ENCODE measurements at regions not wholly inside any gene's neighbourhood (a gene's known extent, or its start where the extent isn't known, plus 50 kb on each side); places are given as distances from the start of the nearest gene placed in this dataset.
A peak's percentile ranks its signal among the peaks of the same experiment; 100 is the strongest.

GRCh38 chr3:35849496-35849895, 210.2 kb downstream of the ARPP21 start:
- Histone ChIP-seq H3K27me3 (ENCODE audit: insufficient read depth, low read length, poor library complexity, severe bottlenecking) (no peaks in the 10 kb centered on the region), H3K4me2 (ENCODE audit: low read depth, low read length, poor library complexity, severe bottlenecking) (no peak overlapping the region)
- TF ChIP-seq, protein P1, sequence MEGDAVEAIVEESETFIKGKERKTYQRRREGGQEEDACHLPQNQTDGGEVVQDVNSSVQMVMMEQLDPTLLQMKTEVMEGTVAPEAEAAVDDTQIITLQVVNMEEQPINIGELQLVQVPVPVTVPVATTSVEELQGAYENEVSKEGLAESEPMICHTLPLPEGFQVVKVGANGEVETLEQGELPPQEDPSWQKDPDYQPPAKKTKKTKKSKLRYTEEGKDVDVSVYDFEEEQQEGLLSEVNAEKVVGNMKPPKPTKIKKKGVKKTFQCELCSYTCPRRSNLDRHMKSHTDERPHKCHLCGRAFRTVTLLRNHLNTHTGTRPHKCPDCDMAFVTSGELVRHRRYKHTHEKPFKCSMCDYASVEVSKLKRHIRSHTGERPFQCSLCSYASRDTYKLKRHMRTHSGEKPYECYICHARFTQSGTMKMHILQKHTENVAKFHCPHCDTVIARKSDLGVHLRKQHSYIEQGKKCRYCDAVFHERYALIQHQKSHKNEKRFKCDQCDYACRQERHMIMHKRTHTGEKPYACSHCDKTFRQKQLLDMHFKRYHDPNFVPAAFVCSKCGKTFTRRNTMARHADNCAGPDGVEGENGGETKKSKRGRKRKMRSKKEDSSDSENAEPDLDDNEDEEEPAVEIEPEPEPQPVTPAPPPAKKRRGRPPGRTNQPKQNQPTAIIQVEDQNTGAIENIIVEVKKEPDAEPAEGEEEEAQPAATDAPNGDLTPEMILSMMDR (conservative IDR thresholded peaks at IDR 0.05; ENCODE audit: low read length), result no peak
- TF ChIP-seq EZH2phosphoT487 (IDR thresholded peaks at IDR 0.05; ENCODE audit: borderline replicate concordance), result no peak

DNA sequence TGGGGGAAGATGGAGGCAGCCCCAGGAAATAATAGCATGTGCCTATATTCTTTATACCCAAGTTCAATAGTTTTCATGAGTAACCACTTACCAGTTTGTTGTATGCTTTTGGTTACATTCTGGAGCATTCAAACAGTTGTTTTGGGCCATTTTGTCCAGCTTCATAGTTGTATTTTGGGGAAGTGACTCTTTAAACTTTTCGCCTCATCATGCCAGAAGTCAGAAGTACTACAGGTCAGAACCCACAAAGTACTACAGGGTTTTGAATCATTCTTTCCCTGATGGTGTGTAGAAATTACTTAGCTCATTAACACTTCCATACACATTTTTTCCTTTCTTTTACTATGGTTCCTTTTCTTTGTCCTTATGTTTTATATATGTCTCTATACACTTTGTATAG, 210.6 kb downstream of the ARPP21 start:
- Histone ChIP-seq H3K4me3 (ENCODE audit: low read length, poor library complexity, severe bottlenecking) (no peak overlapping the region), H3K79me2 (ENCODE audit: insufficient read depth, low read length) (no peaks in the 10 kb centered on the region), H3K4me1 (ENCODE audit: insufficient read depth, low read length, poor library complexity, severe bottlenecking) (no peaks in the 10 kb centered on the region), H3F3A (ENCODE audit: low read depth) (no peaks in the 10 kb centered on the region), H3K9ac (ENCODE audit: low read depth, low read length, poor library complexity, severe bottlenecking) (no peak overlapping the region), H3K4me2 (ENCODE audit: low read depth, low read length, poor library complexity, severe bottlenecking) (no peak overlapping the region), H2AFZ (ENCODE audit: low read length) (peak overlapping the region; percentile 43; the same call in 1 of the 2 replicates), H3K9me2 (replicated peaks; ENCODE audit: low read depth, low read length) (no peaks in the 10 kb centered on the region), H3K9me3 (ENCODE audit: insufficient read depth, low read depth, low read length) (no peaks in the 10 kb centered on the region), H3K36me3 (ENCODE audit: insufficient read depth, low read length) (no peaks in the 10 kb centered on the region), H4K20me1 (ENCODE audit: insufficient read depth, low read length, poor library complexity, severe bottlenecking) (no peaks in the 10 kb centered on the region), H3K27me3 (ENCODE audit: insufficient read depth, low read length, poor library complexity, severe bottlenecking) (no peaks in the 10 kb centered on the region)
- no peak for TF ChIP-seq EZH2phosphoT487 (IDR thresholded peaks at IDR 0.05; ENCODE audit: borderline replicate concordance)
- TF ChIP-seq, protein P1 (conservative IDR thresholded peaks at IDR 0.05; ENCODE audit: low read length), result no peak

More at GRCh38 chr3:35849496-35849895, 210.2 kb downstream of the ARPP21 start:
- Histone ChIP-seq H2AFZ (ENCODE audit: low read length) (peak overlapping the region; percentile 43; the same call in 1 of the 2 replicates), H3K4me1 (ENCODE audit: insufficient read depth, low read length, poor library complexity, severe bottlenecking) (no peaks in the 10 kb centered on the region), H3K9ac (ENCODE audit: low read depth, low read length, poor library complexity, severe bottlenecking) (no peak overlapping the region), H4K20me1 (ENCODE audit: insufficient read depth, low read length, poor library complexity, severe bottlenecking) (no peaks in the 10 kb centered on the region), H3K79me2 (ENCODE audit: insufficient read depth, low read length) (no peaks in the 10 kb centered on the region), H3F3A (ENCODE audit: low read depth) (no peaks in the 10 kb centered on the region), H3K9me3 (ENCODE audit: insufficient read depth, low read depth, low read length) (no peaks in the 10 kb centered on the region), H3K9me2 (replicated peaks; ENCODE audit: low read depth, low read length) (no peaks in the 10 kb centered on the region), H3K4me3 (ENCODE audit: low read length, poor library complexity, severe bottlenecking) (no peak overlapping the region), H3K36me3 (ENCODE audit: insufficient read depth, low read length) (no peaks in the 10 kb centered on the region)

- H2AFZ ChIP-seq (ENCODE audit: low read length), result peak overlapping the region; percentile 18; the same call in 1 of the 2 replicates
- no peak overlapping the region for H3K4me3 ChIP-seq (ENCODE audit: low read length, poor library complexity, severe bottlenecking)
- H3K4me2 ChIP-seq (ENCODE audit: low read depth, low read length, poor library complexity, severe bottlenecking), result no peak overlapping the region
- H3K9me2 ChIP-seq (replicated peaks; ENCODE audit: low read depth, low read length), result no peaks in the 10 kb centered on the region
- H4K20me1 ChIP-seq (ENCODE audit: insufficient read depth, low read length, poor library complexity, severe bottlenecking), result no peaks in the 10 kb centered on the region
- TF ChIP-seq, protein P1 (conservative IDR thresholded peaks at IDR 0.05; ENCODE audit: low read length), result no peak
- no peak for TF ChIP-seq EZH2phosphoT487 (IDR thresholded peaks at IDR 0.05; ENCODE audit: borderline replicate concordance)
- peaks cover 5% of the 10 kb centered on the region for H3K4me1 ChIP-seq (ENCODE audit: insufficient read depth, low read length, poor library complexity, severe bottlenecking)
- H3K9me3 ChIP-seq (ENCODE audit: insufficient read depth, low read depth, low read length), result no peaks in the 10 kb centered on the region
- H3F3A ChIP-seq (ENCODE audit: low read depth), result no peaks in the 10 kb centered on the region
- no peaks in the 10 kb centered on the region for H3K79me2 ChIP-seq (ENCODE audit: insufficient read depth, low read length)
- H3K27me3 ChIP-seq (ENCODE audit: insufficient read depth, low read length, poor library complexity, severe bottlenecking), result no peaks in the 10 kb centered on the region
- no peaks in the 10 kb centered on the region for H3K36me3 ChIP-seq (ENCODE audit: insufficient read depth, low read length)
- no peak overlapping the region for H3K9ac ChIP-seq (ENCODE audit: low read depth, low read length, poor library complexity, severe bottlenecking)
Measured at GRCh38 chr3:35857004-35857403, 217.7 kb downstream of the ARPP21 start.
